Lower leg skin (tissue), 3 donors: ENCODE measurements at regions not wholly inside any gene's neighbourhood (a gene's known extent, or its start where the extent isn't known, plus 50 kb on each side); places are given as distances from the start of the nearest gene placed in this dataset.

Experiments
- CTCF ChIP-seq, 3 donors: fragments of 450-650 bp; IDR thresholded peaks; one replicate each; pipeline ENCODE4 v1.5.1; 2016; ENCODE audit warnings: antibody characterized with exemption in 3 of 3, mild to moderate bottlenecking in 3 of 3, moderate library complexity in 2 of 3
- POLR2A ChIP-seq, 2 donors: fragments of 450-650 bp; IDR thresholded peaks; one replicate each; pipeline ENCODE4 v1.6.1; 2016 to 2017; ENCODE audit warnings: antibody characterized with exemption in 2 of 2, mild to moderate bottlenecking in 1 of 2, moderate library complexity in 1 of 2

- TF ChIP-seq CTCF (IDR thresholded peaks at IDR 0.05) (no peak), POLR2A (IDR thresholded peaks at IDR 0.05) (no peak)
These were observed 413.5 kb downstream of the DUSP10 start for GRCh38 chr1:221328371-221328770.
